Breast epithelium (tissue), 3 donors: ENCODE measurements at regions not wholly inside any gene's neighbourhood (a gene's known extent, or its start where the extent isn't known, plus 50 kb on each side); places are given as distances from the start of the nearest gene placed in this dataset.

Experiments
- CTCF ChIP-seq, 3 donors: fragments of 450-650 bp; IDR thresholded peaks; one replicate each; pipeline ENCODE4 v1.5.1; 2016 to 2017; ENCODE audit warnings: antibody characterized with exemption in 3 of 3, mild to moderate bottlenecking in 3 of 3, moderate library complexity in 3 of 3
- POLR2AphosphoS5 ChIP-seq, 3 donors: sonication (generic); formaldehyde crosslinking; IDR thresholded peaks; one replicate each; pipeline ENCODE4 v1.6.1; 2017; ENCODE audit warnings: antibody characterized with exemption in 3 of 3

- no peak for TF ChIP-seq CTCF (IDR thresholded peaks at IDR 0.05)
- TF ChIP-seq POLR2AphosphoS5 (IDR thresholded peaks at IDR 0.05) = no peak
Observed at GRCh38 chr14:61643555-61643954, 51.8 kb upstream of the HIF1A start.
